ENCODE measurements at regions not wholly inside any gene's neighbourhood (a gene's known extent, or its start where the extent isn't known, plus 50 kb on each side); places are given as distances from the start of the nearest gene placed in this dataset.
"Not testable (repeated sequence)": the region's sequence is repeated elsewhere in the genome, so short reads cannot be mapped to it uniquely, and the experiment has no call there.

DNA sequence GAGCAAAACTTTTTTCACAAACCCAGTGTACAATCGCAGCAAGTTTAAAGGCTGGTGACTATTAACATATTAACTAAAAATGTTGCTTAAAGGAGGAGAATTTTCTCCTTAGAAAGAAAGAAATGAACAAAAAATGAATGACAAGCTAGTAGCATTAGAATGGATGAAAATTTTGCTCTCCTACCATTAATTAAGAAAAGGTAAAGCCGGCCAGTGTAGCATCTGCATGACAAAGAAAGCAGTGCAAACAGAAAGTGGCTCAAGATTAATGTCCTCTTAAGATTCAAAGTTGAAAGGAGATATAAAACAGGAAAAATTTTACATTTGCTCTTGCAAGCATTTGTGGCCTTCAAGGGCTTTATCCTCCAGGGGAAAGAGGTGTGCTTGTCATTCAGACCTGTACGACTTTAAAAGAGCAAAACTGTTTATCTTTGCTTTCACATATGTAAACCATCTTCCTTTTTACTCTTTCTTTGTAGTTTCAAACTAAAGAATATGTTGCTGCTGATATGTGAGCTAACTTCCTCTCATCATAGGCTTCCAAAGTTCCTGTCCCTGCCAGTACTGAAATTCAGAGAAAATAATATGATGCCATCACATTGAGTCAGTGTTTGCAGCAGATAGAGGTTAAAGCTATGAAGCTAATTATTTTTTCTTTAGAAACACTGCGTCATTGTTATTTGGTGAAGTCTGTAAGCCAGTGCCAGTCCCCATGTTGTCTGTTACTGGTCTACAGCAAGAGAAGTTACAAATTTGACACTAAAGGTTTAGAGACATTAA lies 439.1 kb upstream of the GRM7 start:
- DNase-seq (ENCODE audit: low read depth), result no peak

- no peak for DNase-seq (ENCODE audit: low read depth)
Measured at GRCh38 chr3:6425289-6425820, 435.6 kb upstream of the GRM7 start.

GRCh38 chr3:6428276-6428675 lies 432.6 kb upstream of the GRM7 start:
- DNase-seq (ENCODE audit: low read depth), result not testable (repeated sequence)

GRCh38 chr3:6435951-6436350 lies 425.0 kb upstream of the GRM7 start:
- DNase-seq (ENCODE audit: low read depth), result no peak

GRCh38 chr3:6437631-6438030 lies 423.3 kb upstream of the GRM7 start:
- no peak for DNase-seq (ENCODE audit: low read depth)

GRCh38 chr3:6438031-6438430 lies 422.9 kb upstream of the GRM7 start:
- no peak for DNase-seq (ENCODE audit: low read depth)

DNA sequence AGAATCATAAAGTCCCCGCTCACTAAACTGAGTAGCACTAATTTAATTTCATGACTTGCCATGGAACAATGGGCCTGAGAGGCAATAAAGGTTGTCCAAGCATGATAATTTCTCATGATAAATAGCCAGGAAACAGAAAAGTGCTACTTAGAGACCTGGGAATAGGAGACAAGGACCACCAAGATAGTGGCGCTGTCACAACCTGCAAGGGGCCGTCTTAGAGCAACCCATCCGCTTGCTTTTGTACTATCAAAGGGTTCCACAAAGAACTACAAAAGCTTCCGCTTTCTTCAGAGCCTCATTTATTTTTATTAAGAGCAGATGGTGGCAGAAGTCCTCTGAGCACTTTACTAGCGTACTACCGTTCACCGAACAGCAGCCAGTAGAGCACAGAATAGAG lies 421.7 kb upstream of the GRM7 start:
- DNase-seq (ENCODE audit: low read depth), result no peak

DNA sequence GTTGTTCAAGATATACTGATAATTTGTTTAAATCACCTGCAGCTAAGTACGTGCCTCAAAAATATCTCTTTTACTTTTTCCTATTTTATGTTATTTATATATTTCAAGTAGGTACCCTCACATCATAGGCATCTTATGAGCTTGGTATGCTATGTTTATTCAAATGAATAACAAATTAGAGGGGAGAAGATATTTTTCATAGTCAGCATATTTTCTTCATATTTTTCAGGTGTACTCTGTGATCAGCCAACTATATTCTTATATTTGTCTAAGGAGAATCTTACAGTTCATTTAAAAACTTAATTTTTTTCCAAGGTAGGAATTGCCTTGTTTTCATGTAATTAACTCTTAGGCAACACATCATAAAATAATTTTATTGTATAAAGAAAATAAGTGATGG lies 421.1 kb upstream of the GRM7 start:
- no peak for DNase-seq (ENCODE audit: low read depth)

DNA sequence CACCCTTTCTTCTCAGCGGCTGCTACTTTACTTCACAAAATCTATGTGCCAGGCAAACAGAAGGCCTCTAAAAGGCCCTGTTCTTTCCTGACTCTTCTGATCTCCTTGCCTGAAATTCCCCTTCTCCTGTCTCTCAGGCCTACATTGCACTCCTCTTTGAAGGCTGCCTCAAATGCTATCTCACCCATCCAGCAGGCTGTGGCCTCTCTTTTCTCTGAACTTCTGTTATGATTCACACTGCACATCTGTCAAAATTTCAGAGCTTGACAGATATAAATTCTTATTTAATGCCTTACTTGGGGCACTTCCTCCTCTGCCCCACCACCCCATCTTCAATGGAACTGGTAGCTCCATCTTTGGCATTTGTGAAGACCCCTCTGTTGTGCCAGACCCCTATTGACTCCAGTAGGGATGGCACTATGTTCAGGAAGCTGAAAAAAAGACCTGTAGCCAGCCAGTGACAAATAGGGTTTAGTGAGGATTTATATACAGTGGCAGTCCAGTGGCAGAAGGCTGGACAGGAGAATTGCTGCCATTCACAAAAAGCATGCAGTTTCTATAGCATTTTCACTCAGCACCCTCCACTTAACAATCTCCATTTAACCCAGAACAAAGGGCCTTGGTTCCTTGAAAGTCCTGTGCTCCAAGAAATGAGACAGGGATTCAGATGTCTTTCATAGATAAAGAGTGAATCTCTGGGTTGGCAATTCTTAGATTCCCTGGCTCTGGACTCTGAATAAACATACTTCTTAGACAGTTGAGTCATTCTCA lies 415.8 kb upstream of the GRM7 start:
- DNase-seq (ENCODE audit: low read depth), result no peak

DNA sequence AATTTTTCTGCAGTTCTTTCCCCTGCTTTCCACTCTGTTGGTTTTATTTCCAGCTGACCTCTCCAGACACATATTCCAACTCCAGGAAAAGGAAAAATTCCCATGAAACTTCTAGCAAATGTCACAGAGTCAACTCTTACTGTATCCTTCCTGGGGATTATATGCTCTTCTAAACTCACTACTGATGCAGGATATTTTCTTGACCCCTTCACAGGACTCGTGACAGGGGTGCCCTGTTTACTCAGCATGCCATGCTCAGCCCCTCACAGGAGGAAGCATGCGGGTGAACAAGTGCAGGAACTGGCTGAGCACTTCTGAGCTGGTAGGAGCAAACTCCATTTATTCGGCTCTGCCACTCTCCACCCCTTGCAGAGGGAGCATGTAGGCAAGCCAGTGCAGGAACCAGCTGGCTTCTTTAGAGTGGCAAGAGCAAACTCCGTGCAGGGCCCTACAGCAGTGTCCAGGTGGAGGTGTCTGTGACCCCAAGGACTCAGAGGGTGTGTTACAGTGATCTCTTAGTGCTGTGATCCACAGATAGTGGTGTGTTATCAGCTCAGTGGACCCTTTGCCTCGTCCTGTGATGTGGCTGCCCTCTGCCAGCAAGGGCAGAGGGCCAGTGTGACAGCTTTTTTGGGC lies 413.6 kb upstream of the GRM7 start:
- no peak for DNase-seq (ENCODE audit: low read depth)

DNA sequence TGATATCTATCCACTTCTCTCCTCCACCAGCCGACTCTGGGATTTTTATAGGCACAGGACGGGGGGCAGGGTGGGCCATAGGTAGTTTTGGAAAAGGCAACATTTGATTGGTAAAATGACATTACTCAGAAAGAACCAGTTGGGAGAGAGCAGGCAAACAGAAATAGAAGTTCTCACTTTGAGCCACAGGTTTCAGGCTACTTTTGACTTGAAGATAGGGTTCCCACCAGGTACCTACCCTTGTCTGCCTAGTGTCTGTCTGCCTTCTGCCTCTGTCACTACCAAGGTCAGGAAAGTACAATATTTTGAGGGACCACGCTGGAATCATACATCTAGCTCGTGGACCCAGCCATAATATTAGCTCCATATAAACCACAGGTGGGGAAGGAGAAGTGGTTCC lies 412.9 kb upstream of the GRM7 start:
- no peak for DNase-seq (ENCODE audit: low read depth)

DNA sequence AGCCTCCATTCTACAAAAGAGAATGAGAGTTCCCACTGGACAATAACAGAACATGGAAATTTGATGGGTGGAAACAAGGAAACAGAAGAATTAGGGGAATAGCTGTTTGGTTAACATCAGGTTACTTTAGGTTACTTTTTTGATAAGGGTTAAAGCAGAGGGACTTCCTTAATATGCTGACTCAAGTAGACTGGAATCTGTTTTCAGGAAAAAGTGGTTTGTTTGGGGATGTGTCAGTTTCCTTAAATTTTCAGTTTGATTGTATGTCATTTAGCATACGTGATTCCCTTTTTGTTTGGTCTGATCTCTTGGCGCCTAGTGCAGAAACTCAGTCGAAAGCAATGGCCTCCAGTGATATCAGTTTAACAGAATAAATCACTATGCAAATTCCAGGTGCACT lies 411.8 kb upstream of the GRM7 start:
- DNase-seq (ENCODE audit: low read depth), result no peak

DNA sequence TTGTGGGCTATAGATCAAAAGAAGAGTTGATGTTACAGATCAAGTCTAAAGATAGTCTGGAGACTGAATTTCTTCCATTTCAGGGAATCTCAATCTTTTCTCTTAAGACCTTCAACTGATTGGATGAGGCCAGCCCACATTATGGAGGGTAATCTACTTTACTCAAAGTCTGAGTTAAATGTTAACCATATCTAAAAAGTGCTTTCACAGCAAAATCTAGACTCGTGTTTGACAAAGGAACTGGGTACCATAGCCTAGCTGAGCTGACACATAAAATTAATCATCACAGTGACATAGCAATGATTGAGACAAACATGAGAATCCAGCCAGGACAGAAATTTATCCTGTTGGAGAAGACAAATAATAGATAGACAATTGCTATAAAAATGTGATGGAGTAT lies 407.9 kb upstream of the GRM7 start:
- no peak for DNase-seq (ENCODE audit: low read depth)

GRCh38 chr3:6455031-6455430 lies 405.9 kb upstream of the GRM7 start:
- no peak for DNase-seq (ENCODE audit: low read depth)

DNA sequence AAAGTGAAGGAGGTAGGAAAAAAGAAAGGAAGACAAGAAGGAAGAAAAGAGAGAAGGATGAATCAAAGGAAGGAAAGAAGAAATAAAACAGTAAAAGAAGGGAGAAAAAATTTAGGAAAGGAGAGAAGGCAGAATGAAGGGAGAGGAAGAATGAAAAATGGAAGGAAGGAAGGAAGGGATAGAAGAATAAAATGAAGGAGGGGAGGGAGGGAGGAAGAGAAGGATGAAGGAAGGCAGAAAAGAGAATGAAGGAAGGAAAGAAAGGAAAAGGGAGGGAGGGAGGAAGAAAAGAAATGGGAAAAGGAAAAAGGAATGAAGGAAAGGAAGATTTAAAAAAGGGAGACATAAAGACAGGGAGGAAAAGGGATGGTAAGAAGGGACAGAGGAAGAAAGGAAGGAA lies 393.7 kb upstream of the GRM7 start:
- DNase-seq (ENCODE audit: low read depth), result no peak

GRCh38 chr3:6468589-6468988 lies 392.3 kb upstream of the GRM7 start:
- DNase-seq (ENCODE audit: low read depth), result no peak

- DNase-seq (ENCODE audit: low read depth), result no peak
Measured at GRCh38 chr3:6471744-6472143, 389.2 kb upstream of the GRM7 start.

DNA sequence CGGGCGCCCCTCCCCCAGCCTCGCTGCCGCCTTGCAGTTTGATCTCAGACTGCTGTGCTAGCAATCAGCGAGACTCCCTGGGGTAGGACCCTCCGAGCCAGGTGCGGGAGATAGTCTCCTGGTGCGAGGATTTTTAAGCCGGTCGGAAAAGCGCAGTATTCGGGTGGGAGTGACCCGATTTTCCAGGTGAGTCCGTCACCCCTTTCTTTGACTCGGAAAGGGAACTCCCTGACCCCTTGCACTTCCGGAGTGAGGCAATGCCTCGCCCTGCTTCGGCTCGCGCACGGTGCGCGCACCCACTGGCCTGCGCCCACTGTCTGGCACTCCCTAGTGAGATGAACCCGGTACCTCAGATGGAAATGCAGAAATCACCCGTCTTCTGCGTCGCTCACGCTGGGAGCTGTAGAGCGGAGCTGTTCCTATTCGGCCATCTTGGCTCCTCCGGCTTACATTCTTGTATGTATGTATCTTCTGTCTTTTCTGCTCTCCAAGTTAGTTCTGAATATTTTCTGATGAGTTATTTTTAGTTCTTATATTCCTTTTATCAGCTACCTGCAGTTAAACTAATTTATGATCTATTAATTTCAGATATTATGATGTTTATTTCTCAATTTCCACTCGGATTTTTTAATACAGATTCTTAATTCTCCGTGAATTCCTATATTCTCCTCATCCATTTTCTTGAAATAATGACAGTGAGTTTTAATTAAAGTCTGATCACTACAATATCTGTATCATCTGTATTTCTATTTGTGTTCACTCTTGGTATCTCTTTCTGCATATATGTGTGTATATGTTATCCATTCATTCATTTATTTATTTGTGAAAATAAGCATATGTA lies 370.2 kb upstream of the GRM7 start:
- DNase-seq (ENCODE audit: low read depth), result not testable (repeated sequence)

- no peak for DNase-seq (ENCODE audit: low read depth)
Measured at GRCh38 chr3:6491768-6492167, 369.1 kb upstream of the GRM7 start.

GRCh38 chr3:6492306-6492705 lies 368.6 kb upstream of the GRM7 start:
- no peak for DNase-seq (ENCODE audit: low read depth)

DNA sequence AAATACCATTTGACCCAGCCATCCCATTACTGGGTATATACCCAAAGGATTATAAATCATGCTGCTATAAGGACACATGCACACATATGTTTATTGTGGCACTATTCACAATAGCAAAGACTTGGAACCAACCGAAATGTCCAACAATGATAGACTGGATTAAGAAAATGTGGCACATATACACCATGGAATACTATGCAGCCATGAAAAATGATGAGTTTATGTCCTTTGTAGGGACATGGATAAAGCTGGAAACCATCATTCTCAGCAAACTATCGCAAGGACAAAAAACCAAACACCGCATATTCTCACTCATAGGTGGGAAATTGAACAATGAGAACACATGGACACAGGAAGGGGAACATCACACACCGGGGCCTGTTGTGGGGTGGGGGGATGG lies 362.0 kb upstream of the GRM7 start:
- not testable (repeated sequence) for DNase-seq (ENCODE audit: low read depth)

DNA sequence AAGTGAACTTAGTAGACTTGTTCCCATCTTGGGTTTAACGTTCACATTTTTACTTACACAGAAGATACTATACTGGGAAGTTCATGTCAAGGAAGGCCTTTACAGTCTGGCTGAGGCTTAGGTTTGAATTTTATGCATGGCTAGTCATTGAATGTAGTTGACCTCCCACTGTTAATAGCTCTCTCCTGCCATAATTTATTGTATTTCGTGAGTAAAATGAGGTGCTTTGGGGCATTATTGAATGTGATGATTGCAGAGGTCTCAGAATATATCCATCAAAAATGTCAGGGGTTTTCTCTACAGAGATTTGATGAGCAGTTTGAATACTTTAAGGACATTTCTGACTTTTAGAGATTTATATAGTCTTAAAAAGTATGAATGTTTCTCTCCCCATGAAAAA lies 356.6 kb upstream of the GRM7 start:
- DNase-seq (ENCODE audit: low read depth), result no peak

All from forelimb muscle (tissue), 1 donor.